ENCODE measurements at regions not wholly inside any gene's neighbourhood (a gene's known extent, or its start where the extent isn't known, plus 50 kb on each side); places are given as distances from the start of the nearest gene placed in this dataset.

- TF ChIP-seq CTCF (IDR thresholded peaks at IDR 0.05): no peak
- TF ChIP-seq POLR2A (IDR thresholded peaks at IDR 0.05): no peak
Observed at GRCh38 chr2:156687715-156688114, 251.5 kb downstream of the GPD2 start.
